ENCODE measurements at regions not wholly inside any gene's neighbourhood (a gene's known extent, or its start where the extent isn't known, plus 50 kb on each side); places are given as distances from the start of the nearest gene placed in this dataset.

GRCh38 chr1:90778486-90778885 is 61.4 kb upstream of the BARHL2 start:
- no peak for TF ChIP-seq CTCF (IDR thresholded peaks at IDR 0.05)
- TF ChIP-seq ERG (CRISPR knock-in tag; IDR thresholded peaks at IDR 0.05) = no peak
